IPS-15b (cell line): ENCODE measurements at regions not wholly inside any gene's neighbourhood (a gene's known extent, or its start where the extent isn't known, plus 50 kb on each side); places are given as distances from the start of the nearest gene placed in this dataset.
"Not testable (repeated sequence)": the region's sequence is repeated elsewhere in the genome, so short reads cannot be mapped to it uniquely, and the experiment has no call there.

Source experiments
- H3K27me3 ChIP-seq: one replicate; pipeline ENCODE4 v1.6.1; 2013; ENCODE audit warnings: low read length; ENCODE audit not compliant: control insufficient read depth, insufficient read depth
- H3K36me3 ChIP-seq: one replicate; pipeline ENCODE4 v1.6.1; 2013; ENCODE audit warnings: low read length; ENCODE audit not compliant: control insufficient read depth, insufficient read depth
- H3K4me1 ChIP-seq: one replicate; pipeline ENCODE4 v1.6.1; 2013; ENCODE audit warnings: mild to moderate bottlenecking, low read length; ENCODE audit not compliant: control insufficient read depth, insufficient read depth
- H3K4me3 ChIP-seq: one replicate; pipeline ENCODE4 v1.5.1; 2013; ENCODE audit warnings: low read depth, low read length
- H3K9ac ChIP-seq: one replicate; pipeline ENCODE4 v1.6.1; 2013; ENCODE audit warnings: low read depth, mild to moderate bottlenecking, low read length
- H3K9me3 ChIP-seq: one replicate; pipeline ENCODE4 v1.6.1; 2013; ENCODE audit warnings: mild to moderate bottlenecking, low read length; ENCODE audit not compliant: control insufficient read depth, insufficient read depth

DNA sequence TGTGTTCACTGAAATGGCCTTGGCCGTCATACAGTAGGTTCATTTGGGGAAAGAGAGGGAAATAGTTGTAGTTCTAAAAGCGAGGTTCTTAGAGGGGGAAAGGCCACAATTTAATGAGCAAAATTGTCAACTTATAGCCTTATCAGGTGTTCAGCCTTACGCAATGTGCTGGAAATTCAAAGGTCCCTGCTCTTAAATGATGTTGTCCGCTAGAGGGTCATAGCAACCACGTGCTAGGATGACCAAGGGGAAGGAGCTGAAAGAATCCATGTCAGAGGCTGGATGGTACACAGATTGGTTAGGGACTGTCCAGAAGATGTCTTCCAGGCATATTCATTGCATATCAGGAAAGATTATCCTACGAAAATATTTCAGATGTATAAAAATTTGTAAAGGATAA, 282.3 kb upstream of the MEX3C start:
- no peaks in the 10 kb centered on the region for H3K4me1 ChIP-seq
- no peaks in the 10 kb centered on the region for H3K36me3 ChIP-seq
- H3K9ac ChIP-seq = no peak overlapping the region
- H3K27me3 ChIP-seq = no peaks in the 10 kb centered on the region
- no peak overlapping the region for H3K4me3 ChIP-seq
- no peaks in the 10 kb centered on the region for H3K9me3 ChIP-seq

DNA sequence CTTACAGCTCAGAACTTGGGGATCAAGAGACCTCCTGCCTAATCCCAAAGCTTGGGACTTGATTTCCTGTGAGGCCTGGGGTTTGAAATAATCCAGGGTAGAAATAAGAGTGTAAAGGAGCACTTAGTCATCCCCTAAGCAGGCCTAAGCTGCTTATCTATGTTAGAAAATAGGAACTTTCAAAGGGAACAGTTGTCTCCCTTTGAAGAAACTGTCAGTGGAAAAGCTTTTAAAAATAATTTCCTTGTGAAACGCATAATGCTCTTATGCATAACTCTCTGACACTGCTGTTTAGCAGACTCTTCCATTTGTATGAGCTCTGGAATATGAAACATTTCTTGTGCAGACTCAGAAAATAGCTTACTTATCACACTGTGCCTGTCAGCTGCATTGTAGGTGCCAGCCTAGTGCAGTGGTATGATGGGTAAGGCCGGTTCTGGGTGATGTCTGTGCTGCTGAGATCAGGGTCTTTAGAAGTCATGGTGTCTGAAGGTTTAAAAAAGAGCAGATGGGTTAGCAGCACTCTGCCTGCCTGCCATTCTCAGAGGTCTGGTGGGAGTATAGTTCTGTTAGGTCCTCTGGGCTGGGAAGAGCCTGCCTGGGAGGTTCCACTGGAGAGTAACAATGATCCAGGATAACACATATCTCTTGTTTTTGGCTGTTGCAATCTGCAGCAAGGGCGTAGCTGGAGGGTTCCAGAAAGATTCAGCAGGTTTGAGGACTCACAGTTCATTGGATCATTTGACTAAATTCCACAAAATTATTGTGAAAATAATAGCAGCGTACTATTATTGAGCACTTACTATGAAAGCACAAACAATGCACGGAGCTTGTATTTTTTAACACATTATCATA, 283.2 kb upstream of the MEX3C start:
- Histone ChIP-seq H3K4me3 (no peak overlapping the region), H3K27me3 (no peaks in the 10 kb centered on the region), H3K9ac (no peak overlapping the region), H3K9me3 (no peaks in the 10 kb centered on the region), H3K4me1 (no peaks in the 10 kb centered on the region), H3K36me3 (no peaks in the 10 kb centered on the region)

DNA sequence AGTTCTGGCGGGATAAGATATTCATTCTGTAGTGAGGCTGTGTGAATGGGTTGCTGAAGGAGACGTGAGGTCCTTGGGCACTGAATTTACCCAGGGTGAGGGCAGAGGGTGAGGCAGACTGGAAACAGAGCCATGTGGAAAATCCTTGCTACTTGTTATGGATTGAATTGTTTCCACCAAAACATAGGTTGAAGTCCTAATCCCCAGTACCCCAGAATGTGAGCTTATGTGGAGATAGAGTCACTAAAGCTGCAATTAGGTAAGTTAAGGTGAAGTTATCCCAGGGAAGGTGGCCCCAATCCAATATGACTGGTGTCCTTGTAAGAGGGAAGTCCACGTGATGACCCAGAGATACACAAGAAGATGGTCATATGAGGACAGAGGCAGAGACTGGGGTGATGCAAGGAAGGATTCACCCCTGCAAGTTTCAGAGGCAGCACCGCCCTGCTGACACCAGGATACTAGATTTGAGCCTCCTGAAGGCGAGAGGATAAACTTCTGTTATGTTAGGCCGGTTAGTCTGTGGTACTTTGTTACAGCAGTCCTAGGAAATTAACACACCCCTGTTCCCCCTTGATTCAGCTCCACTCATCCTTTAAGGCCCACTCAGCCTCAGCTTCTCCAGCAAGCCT, 289.4 kb upstream of the MEX3C start:
- Histone ChIP-seq H3K4me1 (no peaks in the 10 kb centered on the region), H3K4me3 (no peak overlapping the region), H3K9ac (no peak overlapping the region), H3K36me3 (no peaks in the 10 kb centered on the region), H3K9me3 (no peaks in the 10 kb centered on the region), H3K27me3 (no peaks in the 10 kb centered on the region)

DNA sequence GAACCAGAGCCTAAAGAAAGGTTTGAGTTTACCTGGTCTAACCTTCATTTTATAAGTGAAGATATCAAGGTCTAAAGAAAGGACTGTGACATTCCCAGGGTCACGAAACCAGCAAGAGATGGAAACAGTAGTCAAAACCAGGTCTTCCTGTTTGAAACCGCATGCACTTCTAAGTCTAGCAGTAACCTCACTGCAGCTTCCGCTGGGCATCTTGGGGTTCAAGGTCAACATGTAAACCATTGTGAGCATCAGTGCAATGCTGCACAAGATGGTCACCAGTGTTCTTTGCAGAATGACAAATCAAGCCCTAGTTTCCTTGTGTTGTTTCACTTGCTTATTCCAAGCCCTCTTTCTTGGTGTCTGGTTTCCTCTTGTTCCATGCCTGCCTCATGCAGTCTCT, 292.9 kb upstream of the MEX3C start:
- H3K9me3 ChIP-seq = no peaks in the 10 kb centered on the region
- no peaks in the 10 kb centered on the region for H3K36me3 ChIP-seq
- H3K4me3 ChIP-seq = no peak overlapping the region
- H3K9ac ChIP-seq = no peak overlapping the region
- no peaks in the 10 kb centered on the region for H3K4me1 ChIP-seq
- H3K27me3 ChIP-seq = no peaks in the 10 kb centered on the region

DNA sequence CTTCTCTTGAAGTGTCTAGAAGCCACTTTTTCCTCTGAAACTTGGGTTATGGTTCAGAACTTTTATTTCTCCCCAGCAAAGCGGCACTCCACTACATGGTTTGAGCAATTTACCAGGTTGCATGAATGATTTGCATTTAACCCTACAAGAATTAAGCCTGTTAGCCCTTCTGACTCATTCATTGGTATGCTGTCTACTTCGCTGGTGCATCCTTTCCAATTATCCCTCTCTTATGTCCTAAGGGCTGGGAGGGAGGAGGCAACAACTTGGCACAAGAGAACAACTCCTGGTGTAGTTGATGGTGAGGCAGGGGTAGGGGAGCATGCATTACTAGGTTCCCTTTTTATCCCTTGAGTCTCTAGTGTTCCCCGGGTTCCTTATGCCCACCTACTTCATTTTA, 293.4 kb upstream of the MEX3C start:
- no peaks in the 10 kb centered on the region for H3K36me3 ChIP-seq
- H3K9ac ChIP-seq = no peak overlapping the region
- H3K9me3 ChIP-seq = no peaks in the 10 kb centered on the region
- H3K27me3 ChIP-seq = no peaks in the 10 kb centered on the region
- no peak overlapping the region for H3K4me3 ChIP-seq
- H3K4me1 ChIP-seq = no peaks in the 10 kb centered on the region

DNA sequence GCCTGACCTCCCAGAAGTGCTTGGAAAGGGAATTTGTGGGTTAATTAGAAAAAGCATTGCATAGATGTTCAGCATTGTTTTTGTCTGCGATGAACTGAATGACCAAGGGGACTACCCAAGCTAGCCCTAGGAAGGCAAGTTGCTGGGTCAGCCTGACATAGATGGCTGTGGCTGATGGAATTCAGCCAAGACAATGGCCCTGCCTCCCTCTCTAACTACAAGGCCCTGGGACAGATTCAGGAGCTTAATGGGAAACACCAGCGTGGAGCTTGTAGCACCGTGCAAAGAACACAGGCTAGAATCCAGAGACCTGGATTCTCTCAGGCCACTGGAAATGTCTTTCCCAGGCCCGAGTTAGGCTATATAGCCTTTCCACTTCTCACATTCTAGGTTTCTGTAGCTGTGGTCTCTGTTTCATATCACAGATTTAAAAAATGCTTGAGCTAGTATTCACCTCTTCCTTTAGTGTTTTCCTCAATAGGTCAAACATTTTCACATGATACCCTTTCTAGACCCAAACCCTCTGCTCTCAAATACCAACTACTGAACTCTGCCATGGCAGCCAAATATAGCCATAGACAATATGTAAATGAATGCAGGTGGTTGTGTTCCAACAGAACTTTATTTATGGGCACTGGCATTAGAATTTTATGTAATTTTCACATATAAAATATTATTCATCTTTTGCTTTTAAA, 294.3 kb upstream of the MEX3C start:
- Histone ChIP-seq H3K9me3 (no peaks in the 10 kb centered on the region), H3K27me3 (no peaks in the 10 kb centered on the region), H3K36me3 (no peaks in the 10 kb centered on the region), H3K4me1 (no peaks in the 10 kb centered on the region), H3K9ac (no peak overlapping the region), H3K4me3 (no peak overlapping the region)

DNA sequence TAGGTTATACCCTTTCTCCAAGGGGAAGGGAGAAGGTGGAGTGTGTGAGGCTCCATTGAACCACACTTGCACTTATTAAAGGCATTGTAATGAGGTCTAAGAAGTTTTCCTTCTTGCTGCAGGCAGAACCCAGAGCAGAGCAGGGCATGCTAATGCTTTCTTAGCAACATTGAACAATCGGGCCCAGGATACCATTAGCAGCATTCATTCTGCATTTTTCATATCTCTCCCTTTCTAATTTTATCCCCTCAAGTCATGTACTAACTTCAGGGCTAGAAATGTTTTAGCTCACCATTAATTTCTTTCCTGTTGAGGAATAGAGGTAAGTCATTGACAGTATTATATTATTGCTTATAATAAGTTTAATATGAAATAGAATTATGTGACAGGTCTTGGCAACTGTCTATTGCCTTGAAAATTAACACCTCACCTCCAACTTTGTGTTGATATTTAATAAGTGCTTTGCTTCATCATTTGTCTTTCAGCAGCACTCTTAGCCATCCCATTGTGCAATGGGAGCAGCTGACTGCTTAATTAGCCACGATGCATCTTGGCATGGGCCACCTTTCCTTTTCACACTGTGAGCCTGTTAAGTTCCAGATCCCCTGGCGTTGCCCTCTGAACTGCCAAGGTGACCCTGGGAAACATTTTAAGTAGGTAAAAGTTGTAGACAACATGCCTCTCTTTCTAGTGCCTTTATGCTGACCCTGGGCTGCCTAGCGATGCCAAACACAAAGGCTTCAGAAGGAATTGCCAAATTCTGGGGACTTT, 300.8 kb upstream of the MEX3C start:
- Histone ChIP-seq H3K9ac (no peak overlapping the region), H3K4me3 (no peak overlapping the region), H3K27me3 (no peaks in the 10 kb centered on the region), H3K4me1 (no peaks in the 10 kb centered on the region), H3K36me3 (no peaks in the 10 kb centered on the region), H3K9me3 (no peaks in the 10 kb centered on the region)

DNA sequence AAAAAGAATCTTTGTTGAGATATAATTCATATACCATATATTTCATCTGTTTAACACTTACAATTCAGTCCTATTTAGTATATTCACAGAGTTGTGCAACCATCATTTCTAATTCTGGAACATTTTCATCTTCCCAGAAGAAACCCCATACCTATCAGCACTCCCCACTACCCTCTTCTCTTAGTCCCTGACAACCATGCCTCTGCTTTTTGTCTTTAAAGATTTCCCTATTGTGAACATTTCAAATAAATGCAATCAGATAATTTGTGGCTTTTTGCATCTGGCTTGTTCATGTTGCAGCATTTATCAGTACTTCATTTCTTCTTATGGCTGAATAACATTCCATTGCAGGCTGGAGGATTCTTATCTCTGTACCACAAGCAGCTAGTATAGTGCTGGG, 305.9 kb upstream of the MEX3C start:
- no peaks in the 10 kb centered on the region for H3K27me3 ChIP-seq
- peaks cover 7% of the 10 kb centered on the region for H3K9me3 ChIP-seq
- H3K4me1 ChIP-seq = no peaks in the 10 kb centered on the region
- H3K36me3 ChIP-seq = no peaks in the 10 kb centered on the region
- no peak overlapping the region for H3K4me3 ChIP-seq
- H3K9ac ChIP-seq = no peak overlapping the region

DNA sequence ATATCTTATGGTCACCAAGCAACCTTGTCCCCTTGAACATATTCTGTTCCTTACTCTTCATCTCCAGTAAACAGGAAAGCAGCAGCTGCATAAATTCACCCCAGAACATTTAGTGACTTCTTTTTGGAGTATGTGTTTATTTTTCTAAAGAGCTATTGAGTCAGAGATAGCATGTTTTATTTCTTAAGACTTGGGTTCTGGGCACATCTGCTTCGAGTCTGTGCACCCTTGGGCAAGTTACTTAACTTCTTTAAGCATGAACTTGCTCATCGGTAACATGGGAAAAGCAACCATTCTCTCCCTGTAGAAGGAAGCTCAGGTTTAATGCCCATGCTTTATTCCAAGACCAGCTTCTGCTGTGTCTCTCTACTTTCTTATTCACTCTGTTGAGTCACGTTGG, 309.3 kb upstream of the MEX3C start:
- peaks cover 7% of the 10 kb centered on the region for H3K9me3 ChIP-seq
- no peak overlapping the region for H3K9ac ChIP-seq
- H3K4me3 ChIP-seq = no peak overlapping the region
- no peaks in the 10 kb centered on the region for H3K36me3 ChIP-seq
- no peaks in the 10 kb centered on the region for H3K4me1 ChIP-seq
- no peaks in the 10 kb centered on the region for H3K27me3 ChIP-seq

DNA sequence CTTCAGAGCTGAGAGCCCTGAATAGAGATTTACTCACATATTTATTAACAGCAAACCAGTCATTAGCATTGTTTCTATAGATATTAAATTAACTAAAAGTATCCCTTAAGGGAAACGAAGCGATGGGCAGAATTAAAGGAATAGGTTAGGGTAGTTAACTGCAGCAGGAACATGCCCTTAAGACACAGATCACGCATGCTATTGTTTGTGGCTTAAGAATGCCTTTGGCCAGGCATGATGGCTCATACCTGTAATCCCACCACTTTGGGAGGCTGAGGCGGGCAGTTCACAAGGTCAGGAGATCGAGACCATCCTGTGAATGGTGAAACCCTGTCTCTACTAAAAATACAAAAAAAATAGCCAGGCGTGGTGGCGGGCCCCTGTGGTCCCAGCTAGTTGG, 310.9 kb upstream of the MEX3C start:
- not testable (repeated sequence) for H3K4me1 ChIP-seq, H3K9ac ChIP-seq, H3K27me3 ChIP-seq, H3K36me3 ChIP-seq, H3K4me3 ChIP-seq, H3K9me3 ChIP-seq

DNA sequence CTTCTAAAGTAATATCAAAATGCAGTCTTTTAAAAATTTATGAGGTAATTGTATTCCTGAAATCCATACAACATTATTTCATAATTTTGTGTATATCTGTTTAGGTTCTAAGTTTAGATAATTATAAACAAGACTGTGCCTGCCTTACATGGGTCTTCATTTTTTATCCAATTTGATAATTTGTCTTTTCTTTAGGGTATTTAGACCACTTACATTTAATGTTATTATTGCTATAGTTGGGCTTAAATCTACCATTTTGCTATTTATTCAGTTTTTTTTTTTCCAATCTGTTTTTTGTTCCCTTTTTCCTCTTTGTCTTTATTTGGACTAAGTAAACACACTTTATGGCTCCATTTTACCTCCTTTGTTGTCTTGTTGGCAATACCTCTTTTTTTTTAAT, 312.5 kb upstream of the MEX3C start:
- Histone ChIP-seq H3K4me1 (no peaks in the 10 kb centered on the region), H3K36me3 (no peaks in the 10 kb centered on the region), H3K4me3 (no peak overlapping the region), H3K9ac (no peak overlapping the region), H3K27me3 (no peaks in the 10 kb centered on the region), H3K9me3 (peaks cover 7% of the 10 kb centered on the region)
